ENCODE measurements at regions not wholly inside any gene's neighbourhood (a gene's known extent, or its start where the extent isn't known, plus 50 kb on each side); places are given as distances from the start of the nearest gene placed in this dataset.
"Not testable (repeated sequence)": the region's sequence is repeated elsewhere in the genome, so short reads cannot be mapped to it uniquely, and the experiment has no call there.

- not testable (repeated sequence) for DNase-seq
Observed at GRCh38 chrX:46151332-46151731, 393.9 kb downstream of the ZNF674 start.

- no peak for DNase-seq
Observed at GRCh38 chrX:46144566-46144965, 400.7 kb downstream of the ZNF674 start.

- DNase-seq, result no peak
Observed at GRCh38 chrX:46140272-46140671, 404.9 kb downstream of the ZNF674 start.

- DNase-seq, result no peak
Observed at GRCh38 chrX:46130247-46130646, 415.0 kb downstream of the ZNF674 start.

- DNase-seq, result no peak
Observed at GRCh38 chrX:46125111-46125510, 420.1 kb downstream of the ZNF674 start.

- DNase-seq, result no peak
Observed at GRCh38 chrX:46117234-46117633, 428.0 kb downstream of the ZNF674 start.

GRCh38 chrX:46087310-46087709, 457.9 kb downstream of the ZNF674 start:
- DNase-seq, result not testable (repeated sequence)

- DNase-seq, result not testable (repeated sequence)
Observed at GRCh38 chrX:46080121-46080520, 465.1 kb downstream of the ZNF674 start.

GRCh38 chrX:46072791-46073190, 472.4 kb downstream of the ZNF674 start:
- DNase-seq, result no peak

GRCh38 chrX:46072372-46072771, 472.8 kb downstream of the ZNF674 start:
- DNase-seq, result no peak

GRCh38 chrX:46070421-46070820, 474.8 kb downstream of the ZNF674 start:
- DNase-seq, result no peak

GRCh38 chrX:46059316-46059715, 485.9 kb downstream of the ZNF674 start:
- DNase-seq, result no peak

GRCh38 chrX:46044486-46044885, 500.7 kb downstream of the ZNF674 start:
- DNase-seq, result no peak

GRCh38 chrX:46040001-46040400, 505.2 kb downstream of the ZNF674 start:
- DNase-seq, result no peak

- DNase-seq, result no peak
Observed at GRCh38 chrX:46039526-46039925, 505.7 kb downstream of the ZNF674 start.

GRCh38 chrX:46036508-46036907, 508.7 kb downstream of the ZNF674 start:
- DNase-seq, result no peak

GRCh38 chrX:46034868-46035267, 510.4 kb downstream of the ZNF674 start:
- DNase-seq, result no peak

- no peak for DNase-seq
Observed at GRCh38 chrX:46029777-46030176, 515.4 kb downstream of the ZNF674 start.

GRCh38 chrX:46016296-46016695, 528.9 kb downstream of the ZNF674 start:
- no peak for DNase-seq

- DNase-seq, result no peak
Observed at GRCh38 chrX:46015653-46016052, 529.6 kb downstream of the ZNF674 start.

- no peak for DNase-seq
Observed at GRCh38 chrX:45992402-45993123, 552.7 kb downstream of the ZNF674 start.

- DNase-seq, result no peak
Observed at GRCh38 chrX:45986971-45987370, 558.2 kb downstream of the ZNF674 start.

- DNase-seq, result no peak
Observed at GRCh38 chrX:45986081-45986480, 559.1 kb downstream of the ZNF674 start.

GRCh38 chrX:45982958-45983727, 562.1 kb downstream of the ZNF674 start:
- DNase-seq, result not testable (repeated sequence)
